ENCODE measurements at regions not wholly inside any gene's neighbourhood (a gene's known extent, or its start where the extent isn't known, plus 50 kb on each side); places are given as distances from the start of the nearest gene placed in this dataset.

DNA sequence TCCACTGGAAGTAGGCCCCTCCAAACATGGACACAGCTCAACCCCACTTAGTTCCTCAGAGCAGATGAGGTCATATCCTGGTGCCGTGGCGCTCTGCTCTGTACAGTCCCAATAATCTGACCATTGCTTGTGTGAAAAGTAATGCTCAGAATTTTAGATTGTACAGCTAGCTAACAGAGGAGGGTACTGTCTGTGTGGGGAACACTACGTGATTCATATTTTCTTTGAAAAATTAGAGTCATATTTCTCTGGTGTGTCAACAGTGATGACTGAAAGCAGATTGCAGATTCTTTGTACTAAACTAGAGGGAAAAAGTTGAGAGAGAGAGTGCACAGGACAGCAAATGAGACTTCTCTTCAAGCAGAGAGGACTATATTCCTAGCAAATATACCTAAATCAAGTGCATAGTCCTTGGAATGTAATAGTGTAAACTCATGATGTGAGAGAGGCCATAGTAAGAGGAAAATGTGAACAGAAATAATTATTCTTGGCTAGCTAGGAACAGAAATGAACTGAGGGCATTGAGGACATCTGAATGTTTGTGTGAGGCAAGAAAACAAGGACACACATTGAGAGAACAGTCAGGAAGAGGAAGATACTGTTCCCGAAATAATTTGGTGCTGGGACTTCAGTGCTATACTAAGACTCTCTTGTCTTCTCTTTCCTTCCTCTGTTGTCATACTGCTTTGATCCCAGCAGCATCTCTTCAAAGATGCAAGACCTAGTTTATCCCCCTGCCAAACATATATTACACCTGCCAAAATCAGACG is 157.0 kb upstream of the RND3 start:
- no peak overlapping the region for H2AFZ ChIP-seq (ENCODE audit: low read length)
- no peak overlapping the region for H3K27ac ChIP-seq (ENCODE audit: insufficient read length, low read depth, low read length)
- H2BK15ac ChIP-seq (ENCODE audit: low read depth, low read length): no peak overlapping the region
- H3K4me1 ChIP-seq (ENCODE audit: insufficient read depth, low read length): peaks cover 2% of the 10 kb centered on the region; the same call in 1 of the 2 replicates
- no peak overlapping the region for H3K56ac ChIP-seq (ENCODE audit: insufficient read length, low read depth, low read length)
- no peak for DNase-seq
- H3K23ac ChIP-seq (ENCODE audit: insufficient read length, low read depth, low read length): no peak overlapping the region
- no peak overlapping the region for H2BK120ac ChIP-seq (ENCODE audit: low read depth, low read length, poor library complexity, severe bottlenecking)
- H3K79me1 ChIP-seq (ENCODE audit: insufficient read depth, low read depth, low read length, poor library complexity, severe bottlenecking): no peaks in the 10 kb centered on the region
- no peak overlapping the region for H4K8ac ChIP-seq (replicated peaks; ENCODE audit: insufficient read length, low read depth, low read length)
- H3K23me2 ChIP-seq (ENCODE audit: insufficient read length, low read depth, low read length, poor library complexity, severe bottlenecking): no peaks in the 10 kb centered on the region
- no peak overlapping the region for H2BK5ac ChIP-seq (ENCODE audit: insufficient read length, low read length)
- Mint-ChIP-seq H3K36me3 (ENCODE audit: insufficient read depth in 1 of 3, low read depth in 3 of 3) (no peaks in the 10 kb centered on the region), H3K4me1 (peaks cover 12 to 14% of the 10 kb centered on the region in 2 experiments), H3K9me3 (no peaks in the 10 kb centered on the region), H3K4me3 (no peak overlapping the region), H3K27ac (no peak overlapping the region), H3K27me3 (ENCODE audit: low read depth) (no peaks in the 10 kb centered on the region)
- H3K4me2 ChIP-seq (ENCODE audit: insufficient read depth, insufficient read length, low read length): no peak overlapping the region
- no peak overlapping the region for H4K5ac ChIP-seq (ENCODE audit: insufficient read length, low read depth, low read length)
- no peak overlapping the region for H3K9ac ChIP-seq (ENCODE audit: extremely low read depth, insufficient read length, low read length)
- no peak overlapping the region for H4K91ac ChIP-seq (ENCODE audit: insufficient read length, low read depth, low read length)
- TF ChIP-seq, protein P1, sequence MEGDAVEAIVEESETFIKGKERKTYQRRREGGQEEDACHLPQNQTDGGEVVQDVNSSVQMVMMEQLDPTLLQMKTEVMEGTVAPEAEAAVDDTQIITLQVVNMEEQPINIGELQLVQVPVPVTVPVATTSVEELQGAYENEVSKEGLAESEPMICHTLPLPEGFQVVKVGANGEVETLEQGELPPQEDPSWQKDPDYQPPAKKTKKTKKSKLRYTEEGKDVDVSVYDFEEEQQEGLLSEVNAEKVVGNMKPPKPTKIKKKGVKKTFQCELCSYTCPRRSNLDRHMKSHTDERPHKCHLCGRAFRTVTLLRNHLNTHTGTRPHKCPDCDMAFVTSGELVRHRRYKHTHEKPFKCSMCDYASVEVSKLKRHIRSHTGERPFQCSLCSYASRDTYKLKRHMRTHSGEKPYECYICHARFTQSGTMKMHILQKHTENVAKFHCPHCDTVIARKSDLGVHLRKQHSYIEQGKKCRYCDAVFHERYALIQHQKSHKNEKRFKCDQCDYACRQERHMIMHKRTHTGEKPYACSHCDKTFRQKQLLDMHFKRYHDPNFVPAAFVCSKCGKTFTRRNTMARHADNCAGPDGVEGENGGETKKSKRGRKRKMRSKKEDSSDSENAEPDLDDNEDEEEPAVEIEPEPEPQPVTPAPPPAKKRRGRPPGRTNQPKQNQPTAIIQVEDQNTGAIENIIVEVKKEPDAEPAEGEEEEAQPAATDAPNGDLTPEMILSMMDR (conservative IDR thresholded peaks at IDR 0.05): no peak
- no peaks in the 10 kb centered on the region for H4K20me1 ChIP-seq (ENCODE audit: control insufficient read depth, insufficient read depth, insufficient read length)
- no peak overlapping the region for H3K4ac ChIP-seq (ENCODE audit: low read depth, low read length)
- no peak overlapping the region for H2AK5ac ChIP-seq (ENCODE audit: insufficient read length, low read length)
- no peak overlapping the region for H2BK20ac ChIP-seq (ENCODE audit: low read depth, low read length, poor library complexity, severe bottlenecking)
- no peaks in the 10 kb centered on the region for H3K27me3 ChIP-seq (ENCODE audit: insufficient read depth, low read length)
- WGBS (ENCODE audit: extremely low coverage, insufficient read length, low lambda C conversion rate): no CpG with 5 or more reads among the region's 5 CpGs
- H3K9me3 ChIP-seq (ENCODE audit: control insufficient read depth, low read depth, low read length): no peaks in the 10 kb centered on the region
- H3K18ac ChIP-seq (ENCODE audit: insufficient read length, low read depth, low read length): no peak overlapping the region
- H2BK12ac ChIP-seq (ENCODE audit: insufficient read length, low read depth, low read length): no peak overlapping the region
- H3K14ac ChIP-seq (ENCODE audit: insufficient read depth, low read length): no peak overlapping the region
- no peaks in the 10 kb centered on the region for H3K79me2 ChIP-seq (ENCODE audit: insufficient read depth, low read length)
- H3T11ph ChIP-seq (ENCODE audit: low read length): no peak overlapping the region

Measured in H9 (cell line).